ENCODE measurements at regions not wholly inside any gene's neighbourhood (a gene's known extent, or its start where the extent isn't known, plus 50 kb on each side); places are given as distances from the start of the nearest gene placed in this dataset.
"Not testable (repeated sequence)": the region's sequence is repeated elsewhere in the genome, so short reads cannot be mapped to it uniquely, and the experiment has no call there.

- H3K4me3 ChIP-seq (ENCODE audit: low read depth, low read length): no peak overlapping the region
- no peak for DNase-seq (ENCODE audit: low read depth, low spot score)
- in situ Hi-C loops (cut with HindIII; ENCODE audit: low sequenced_read_pairs): no loop called here
Measured at GRCh38 chr10:34017281-34017680, 682.8 kb upstream of the NRP1 start.

GRCh38 chr10:34016576-34016975 is 682.1 kb upstream of the NRP1 start:
- DNase-seq (ENCODE audit: low read depth, low spot score): no peak
- in situ Hi-C loops (cut with HindIII; ENCODE audit: low sequenced_read_pairs): no loop called here
- no peak for TF ChIP-seq CTCF (IDR thresholded peaks at IDR 0.05; ENCODE audit: low read depth, low read length)

More at GRCh38 chr10:34017281-34017680, 682.8 kb upstream of the NRP1 start:
- TF ChIP-seq CTCF (IDR thresholded peaks at IDR 0.05; ENCODE audit: low read depth, low read length): no peak

GRCh38 chr10:34015700-34016099 is 681.2 kb upstream of the NRP1 start:
- no peak for TF ChIP-seq CTCF (IDR thresholded peaks at IDR 0.05; ENCODE audit: low read depth, low read length)
- in situ Hi-C loops (cut with HindIII; ENCODE audit: low sequenced_read_pairs): no loop called here
- no peak for DNase-seq (ENCODE audit: low read depth, low spot score)
- no peak overlapping the region for H3K4me3 ChIP-seq (ENCODE audit: low read depth, low read length)

More at GRCh38 chr10:34016576-34016975, 682.1 kb upstream of the NRP1 start:
- H3K4me3 ChIP-seq (ENCODE audit: low read depth, low read length): no peak overlapping the region

GRCh38 chr10:34013235-34013634 is 678.8 kb upstream of the NRP1 start:
- TF ChIP-seq CTCF (IDR thresholded peaks at IDR 0.05; ENCODE audit: low read depth, low read length): no peak
- in situ Hi-C loops (cut with HindIII; ENCODE audit: low sequenced_read_pairs): no loop called here
- H3K4me3 ChIP-seq (ENCODE audit: low read depth, low read length): no peak overlapping the region
- DNase-seq (ENCODE audit: low read depth, low spot score): no peak

GRCh38 chr10:34010891-34011290 is 676.4 kb upstream of the NRP1 start:
- H3K4me3 ChIP-seq (ENCODE audit: low read depth, low read length): no peak overlapping the region
- no peak for TF ChIP-seq CTCF (IDR thresholded peaks at IDR 0.05; ENCODE audit: low read depth, low read length)
- in situ Hi-C loops (cut with HindIII; ENCODE audit: low sequenced_read_pairs): no loop called here
- peak; percentile 31 for DNase-seq (ENCODE audit: low read depth, low spot score)

GRCh38 chr10:34010228-34010627 is 675.8 kb upstream of the NRP1 start:
- H3K4me3 ChIP-seq (ENCODE audit: low read depth, low read length); in situ Hi-C loops (cut with HindIII; ENCODE audit: low sequenced_read_pairs); DNase-seq (ENCODE audit: low read depth, low spot score): not testable (repeated sequence)

- TF ChIP-seq CTCF (IDR thresholded peaks at IDR 0.05; ENCODE audit: low read depth, low read length): no peak
- in situ Hi-C loops (cut with HindIII; ENCODE audit: low sequenced_read_pairs): no loop called here
- no peak for DNase-seq (ENCODE audit: low read depth, low spot score)
- no peak overlapping the region for H3K4me3 ChIP-seq (ENCODE audit: low read depth, low read length)
Measured at GRCh38 chr10:34008656-34009055, 674.2 kb upstream of the NRP1 start.

All from astrocyte of the spinal cord (primary cell).